CD4-positive, alpha-beta T cell treated with Interleukin-17A for 4 hours (primary cell): ENCODE measurements at regions not wholly inside any gene's neighbourhood (a gene's known extent, or its start where the extent isn't known, plus 50 kb on each side); places are given as distances from the start of the nearest gene placed in this dataset.
"Not testable (repeated sequence)": the region's sequence is repeated elsewhere in the genome, so short reads cannot be mapped to it uniquely, and the experiment has no call there.

Experiments
- DNase-seq: peaks from one replicate; pipeline ENCODE4 v3.0.0-alpha.2; 2020; ENCODE audit warnings: mixed read lengths

DNA sequence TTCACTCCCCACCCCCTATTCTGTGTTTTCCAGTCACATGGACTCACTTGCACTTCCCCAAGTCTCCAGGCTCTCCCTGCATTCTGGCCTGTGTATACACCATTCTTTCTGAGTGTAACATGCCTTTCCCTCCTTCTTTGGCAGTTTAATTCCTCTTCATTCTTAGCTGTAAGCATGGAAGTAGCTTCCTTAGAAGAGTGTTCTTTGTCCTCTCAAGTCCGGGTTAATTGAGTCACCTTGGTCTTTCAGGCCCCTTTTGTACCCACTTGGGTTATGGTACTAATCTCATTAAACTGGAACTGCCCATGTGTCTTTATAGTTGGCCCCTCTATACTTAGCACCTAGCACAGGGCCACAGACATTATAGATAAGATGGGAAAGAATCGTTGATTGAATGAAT, 525.3 kb upstream of the ADGRL4 start:
- DNase-seq = no peak

DNA sequence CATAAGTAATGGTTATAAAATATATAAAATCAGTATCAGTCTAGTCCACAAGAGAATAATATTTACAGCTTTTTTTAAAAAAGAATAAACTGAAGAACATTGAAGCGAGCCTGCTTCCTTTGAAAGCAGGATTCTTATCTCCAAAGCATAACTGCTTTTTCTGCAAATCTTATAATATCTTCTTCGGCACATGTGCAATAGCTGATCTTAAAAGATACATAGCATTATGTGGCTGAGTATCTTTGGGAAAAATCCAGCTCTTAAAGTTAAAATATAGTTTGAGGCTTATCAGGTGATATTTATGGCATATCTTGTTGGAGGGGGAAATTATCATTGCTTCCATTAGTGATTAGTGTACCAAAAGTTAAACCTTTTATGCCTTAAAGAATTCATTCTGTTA, 523.9 kb upstream of the ADGRL4 start:
- DNase-seq = no peak

DNA sequence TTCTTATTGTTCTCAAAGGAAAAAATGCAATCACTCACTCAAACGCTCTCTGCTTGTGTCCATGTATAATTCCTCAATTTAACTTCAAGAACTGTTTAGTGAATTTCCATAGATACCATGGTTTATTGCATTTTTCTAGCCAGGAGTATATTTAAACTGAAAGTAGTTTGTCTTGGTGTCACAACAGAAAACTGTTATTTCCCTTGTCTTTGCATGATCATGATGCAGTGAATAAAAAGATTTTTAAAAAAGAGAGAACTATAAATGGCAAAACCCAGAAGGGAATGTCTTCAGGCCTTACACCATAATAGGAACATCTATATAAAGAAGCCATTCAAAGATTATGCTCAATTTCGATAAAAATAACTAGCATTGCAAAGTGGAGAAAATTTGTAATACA, 523.5 kb upstream of the ADGRL4 start:
- DNase-seq = no peak

DNA sequence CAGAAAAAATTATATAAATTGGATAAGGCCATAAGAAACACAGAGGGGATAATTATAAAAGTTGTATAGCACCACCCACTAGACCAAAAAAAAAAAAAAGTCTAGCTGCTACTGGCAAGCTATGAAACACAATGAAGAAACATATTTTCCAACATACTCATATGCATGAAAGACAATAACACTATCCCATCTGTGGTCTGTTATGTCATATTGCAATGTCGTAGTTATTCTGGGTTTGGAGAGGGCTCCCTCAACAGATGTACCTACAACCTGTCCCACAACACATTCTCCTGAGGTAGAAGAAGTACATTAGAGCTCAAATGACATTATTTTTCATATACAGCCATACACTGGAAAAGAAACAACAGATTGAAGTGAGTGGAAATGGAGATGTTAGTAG, 517.6 kb upstream of the ADGRL4 start:
- DNase-seq = no peak

DNA sequence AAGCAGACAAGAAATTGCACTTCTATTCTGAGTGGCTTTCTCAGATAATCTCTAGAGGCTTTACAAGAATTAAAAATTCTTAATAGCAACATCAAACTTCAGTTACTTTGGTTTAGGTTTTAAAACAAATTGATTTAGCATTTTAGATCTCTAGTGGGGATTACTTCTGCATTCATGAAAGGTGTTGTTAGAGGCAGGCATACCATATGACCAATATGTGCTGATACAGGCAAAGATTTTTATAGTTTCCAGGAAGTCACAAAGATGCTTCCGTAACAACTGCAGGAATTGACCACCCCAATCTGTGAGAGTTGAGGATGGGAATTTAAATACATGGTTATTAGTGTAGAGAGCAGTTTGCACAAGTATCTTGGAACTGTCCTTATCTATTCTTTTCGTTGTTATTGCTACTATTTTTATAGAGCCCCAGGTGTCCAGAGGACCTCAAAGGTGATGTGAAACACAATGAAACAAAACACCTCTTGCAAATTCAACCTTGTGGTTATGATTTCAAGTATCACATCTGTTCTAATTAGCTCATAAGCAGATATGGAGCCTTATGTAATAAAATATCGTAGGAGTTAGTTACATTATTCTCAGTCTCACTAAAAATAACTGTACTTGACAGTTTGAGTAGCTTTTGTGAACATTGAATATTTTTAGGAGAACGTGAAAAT, 512.7 kb upstream of the ADGRL4 start:
- no peak for DNase-seq

DNA sequence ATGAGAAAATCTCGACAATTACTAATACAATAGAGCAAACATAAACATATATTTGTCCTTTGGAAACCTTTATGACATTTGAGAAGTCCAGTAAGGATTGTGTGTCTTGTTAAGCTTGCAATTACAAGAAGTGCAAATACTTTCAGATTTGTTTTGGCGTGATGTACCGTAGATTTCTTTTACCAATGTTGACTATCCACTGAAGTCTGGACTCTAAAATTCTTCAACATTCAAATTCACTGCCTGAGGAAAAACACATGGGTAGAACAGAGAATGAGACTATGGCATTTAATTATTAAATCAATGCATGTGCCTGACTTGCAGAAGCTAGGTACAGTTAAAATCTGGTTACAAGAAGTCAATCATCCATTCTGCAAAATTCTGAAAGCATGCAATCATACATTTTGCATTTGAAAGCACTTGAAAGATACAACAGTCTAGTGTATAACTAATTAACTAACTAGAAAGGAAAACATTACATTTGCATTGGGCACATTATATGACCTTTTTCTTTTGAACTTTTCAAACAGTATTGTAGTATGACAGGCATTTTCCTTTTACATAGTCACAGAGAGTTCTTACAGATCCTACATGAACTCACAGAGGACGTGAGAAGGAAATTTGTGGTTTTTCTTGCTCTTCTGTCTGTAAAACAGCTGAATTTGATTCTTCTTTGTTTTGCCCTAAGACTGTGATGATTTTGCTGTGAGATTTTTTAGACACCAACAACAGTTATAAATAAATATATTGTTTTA, 511.1 kb upstream of the ADGRL4 start:
- DNase-seq = no peak

DNA sequence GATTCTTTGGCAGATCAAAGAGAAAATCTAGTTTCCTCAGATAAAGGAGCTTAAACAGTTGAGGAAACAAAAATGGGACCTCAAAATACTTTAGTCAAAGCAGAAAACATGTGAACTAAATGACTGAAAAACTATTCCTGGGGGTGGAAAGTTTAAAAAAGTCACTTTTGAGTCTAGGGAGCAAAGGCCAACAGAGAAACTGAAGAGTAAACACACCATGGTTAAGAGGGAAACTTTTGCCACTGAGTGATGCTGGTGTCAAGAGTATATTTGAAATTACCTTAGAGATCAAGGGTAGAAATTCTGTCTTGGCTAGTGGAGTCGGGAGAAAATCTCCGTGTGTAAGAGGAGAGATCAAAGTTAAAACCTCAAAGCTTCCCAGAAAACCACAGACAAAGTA, 501.2 kb upstream of the ADGRL4 start:
- no peak for DNase-seq

DNA sequence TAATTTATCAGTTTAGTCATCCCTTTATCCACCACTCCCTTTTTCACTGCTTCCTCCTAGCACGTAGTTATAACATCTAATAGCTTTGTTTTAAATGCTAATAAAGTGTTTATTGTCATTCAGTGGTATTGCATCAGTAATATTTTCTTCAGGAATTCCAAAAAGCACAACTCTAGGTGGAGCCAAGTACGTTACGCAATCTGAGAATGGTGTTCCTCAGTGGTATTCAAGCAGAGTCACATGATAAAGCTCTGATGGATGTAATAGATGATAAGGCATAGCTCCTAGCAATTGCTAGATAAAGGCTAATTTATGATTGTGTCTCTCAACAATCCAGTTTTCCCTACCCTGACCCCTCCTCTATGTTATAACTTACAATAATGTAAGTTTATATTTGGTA, 494.6 kb upstream of the ADGRL4 start:
- no peak for DNase-seq

DNA sequence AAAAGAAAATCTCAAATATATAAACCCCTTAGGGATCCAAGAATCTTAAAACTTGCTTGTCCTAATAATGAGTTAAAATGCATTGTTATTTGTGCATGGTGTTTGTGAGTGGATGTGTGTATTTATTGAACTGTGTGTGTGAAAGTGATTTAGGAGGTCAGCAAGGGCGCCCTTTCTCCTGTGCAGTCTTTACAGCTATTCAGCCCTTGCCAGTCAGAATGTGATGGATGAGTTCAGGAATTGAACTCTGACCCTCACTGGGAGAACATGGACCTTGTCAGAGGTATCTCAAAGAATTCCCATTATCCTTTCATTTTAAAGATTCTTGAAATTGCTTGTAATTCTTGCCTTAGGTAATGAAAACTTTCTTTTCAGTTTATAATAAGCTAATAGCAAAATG, 493.0 kb upstream of the ADGRL4 start:
- no peak for DNase-seq

DNA sequence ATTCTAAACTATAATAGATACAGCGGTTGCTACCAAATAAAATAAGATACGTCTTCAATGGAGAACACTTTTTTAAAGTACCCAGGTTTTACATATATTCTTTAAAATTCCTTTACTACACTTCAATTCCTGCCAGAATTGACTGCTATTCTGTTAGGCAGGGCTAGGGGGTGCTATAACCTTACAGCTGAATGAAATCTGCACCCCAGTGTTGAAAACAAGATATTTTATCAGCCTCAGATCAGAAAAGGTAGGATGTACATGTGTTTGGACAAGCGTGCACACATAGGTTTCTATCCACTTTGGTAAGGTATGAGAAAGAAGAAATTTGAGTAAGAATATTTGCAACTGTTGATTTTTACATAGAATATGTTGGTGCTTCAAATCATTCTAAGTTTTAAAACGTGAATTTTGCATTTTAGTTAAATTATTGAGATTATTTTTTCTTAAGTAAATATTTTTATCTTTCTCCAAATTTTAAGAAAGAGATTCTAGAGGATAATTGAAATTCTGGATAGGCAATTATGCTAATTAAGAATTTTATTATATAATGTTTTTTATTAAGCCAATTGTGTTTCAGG, 490.8 kb upstream of the ADGRL4 start:
- no peak for DNase-seq

DNA sequence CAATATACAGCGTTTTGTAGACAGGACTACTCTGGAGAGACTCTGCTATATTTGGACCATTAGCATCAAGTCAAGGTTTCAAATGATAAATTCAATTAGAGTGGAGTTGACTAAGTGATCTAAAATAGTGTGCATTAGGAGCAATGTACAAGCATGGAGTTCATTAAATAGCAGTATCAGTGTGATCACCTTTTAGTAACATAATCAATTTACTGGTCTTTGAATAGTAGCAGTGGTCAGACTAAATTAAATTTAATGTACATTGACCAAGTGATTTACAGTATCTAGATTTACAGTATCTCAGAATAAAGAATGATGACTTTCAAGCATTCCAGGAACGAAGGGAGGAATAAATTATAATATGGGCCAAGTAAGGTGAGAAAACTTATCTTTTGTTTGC, 489.6 kb upstream of the ADGRL4 start:
- no peak for DNase-seq

DNA sequence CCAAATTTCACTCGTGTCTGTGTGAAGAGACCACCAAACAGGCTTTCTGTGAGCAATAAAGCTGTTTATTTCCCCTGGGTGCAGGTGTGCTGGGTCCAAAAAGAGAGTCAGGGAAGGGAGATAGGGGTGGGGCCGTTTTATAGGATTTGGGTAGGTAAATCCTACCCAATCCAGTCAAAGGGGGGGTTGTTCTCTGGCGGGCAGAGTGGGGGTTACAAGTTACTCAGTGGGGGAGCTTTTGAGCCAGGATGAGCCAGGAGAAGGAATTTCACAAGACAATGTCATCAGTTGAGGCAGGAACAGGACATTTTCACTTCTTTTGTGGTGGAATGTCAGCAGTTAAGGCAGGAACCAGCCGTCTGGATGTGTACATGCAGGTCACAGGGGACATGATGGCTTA, 487.2 kb upstream of the ADGRL4 start:
- DNase-seq = not testable (repeated sequence)

DNA sequence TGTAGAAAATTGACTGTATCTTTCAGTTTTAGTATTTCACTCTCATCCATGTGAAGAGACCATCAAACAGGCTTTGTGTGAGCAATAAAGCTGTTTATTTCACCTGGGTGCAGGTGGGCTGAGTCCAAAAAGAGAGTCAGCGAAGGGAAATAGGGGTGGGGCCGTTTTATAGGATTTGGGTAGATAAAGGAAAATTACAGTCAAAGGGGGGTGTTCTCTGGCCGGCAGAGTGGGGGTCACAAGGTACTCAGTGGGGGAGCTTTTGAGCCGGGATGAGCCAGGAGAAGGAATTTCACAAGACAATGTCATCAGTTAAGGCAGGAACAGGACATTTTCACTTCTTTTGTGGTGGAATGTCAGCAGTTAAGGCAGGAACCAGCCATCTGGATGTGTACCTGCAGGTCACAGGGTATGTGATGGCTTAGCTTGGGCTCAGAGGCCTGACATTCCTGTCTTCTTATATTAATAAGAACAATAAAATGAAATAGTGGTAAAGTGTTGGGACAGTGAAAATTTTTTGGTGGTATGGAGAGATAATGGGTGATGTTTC, 482.1 kb upstream of the ADGRL4 start:
- not testable (repeated sequence) for DNase-seq

DNA sequence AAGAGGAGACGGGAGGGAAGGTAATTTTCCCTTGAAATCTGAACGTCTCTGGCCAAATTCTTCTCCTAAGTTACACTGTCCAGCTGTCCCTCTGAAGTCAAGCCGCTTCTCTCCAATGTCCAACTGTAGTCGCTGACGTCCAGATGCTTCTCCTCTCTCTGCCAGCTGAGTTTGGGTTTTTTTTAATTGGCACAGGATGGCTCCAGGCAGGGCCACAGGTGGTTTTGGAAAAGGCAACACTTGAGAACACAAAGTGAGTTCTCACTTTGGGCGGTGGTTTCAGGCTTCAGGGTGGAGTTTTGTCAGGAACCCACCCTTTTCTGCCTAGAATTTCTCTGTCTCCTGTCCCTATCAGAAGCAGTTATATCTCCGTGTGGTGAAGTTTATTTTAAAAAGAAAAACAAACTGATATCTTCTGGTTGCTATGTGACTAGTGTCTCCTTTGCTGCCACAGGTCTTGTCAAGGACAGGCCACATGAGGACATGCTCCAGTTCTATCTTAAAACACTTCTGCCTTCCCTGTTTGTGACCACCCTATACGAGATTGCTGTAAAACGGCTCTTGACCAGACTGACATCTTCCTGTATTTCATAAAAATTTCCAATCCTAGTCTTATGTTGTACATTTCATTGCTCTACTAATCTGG, 472.3 kb upstream of the ADGRL4 start:
- no peak for DNase-seq

DNA sequence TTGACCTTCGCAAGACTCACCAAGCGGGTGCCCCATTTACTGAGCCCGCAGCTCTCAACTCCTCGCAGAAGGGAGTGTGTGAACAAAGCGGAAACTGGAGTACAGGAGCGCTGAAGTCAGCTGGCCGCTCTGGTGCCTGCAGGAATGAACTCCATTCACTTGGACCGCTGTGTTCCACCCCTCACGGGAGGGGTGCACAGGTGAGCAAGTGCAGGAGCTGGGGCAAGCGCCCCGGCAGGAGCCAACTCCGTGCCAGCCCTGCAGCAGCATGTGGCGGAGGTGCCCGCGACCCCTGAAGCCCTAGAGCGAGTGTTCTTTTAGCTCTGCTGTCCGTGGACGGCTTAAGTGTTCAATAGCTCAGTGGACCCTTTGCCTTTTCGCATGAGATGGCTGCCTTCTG, 471.6 kb upstream of the ADGRL4 start:
- DNase-seq = no peak

DNA sequence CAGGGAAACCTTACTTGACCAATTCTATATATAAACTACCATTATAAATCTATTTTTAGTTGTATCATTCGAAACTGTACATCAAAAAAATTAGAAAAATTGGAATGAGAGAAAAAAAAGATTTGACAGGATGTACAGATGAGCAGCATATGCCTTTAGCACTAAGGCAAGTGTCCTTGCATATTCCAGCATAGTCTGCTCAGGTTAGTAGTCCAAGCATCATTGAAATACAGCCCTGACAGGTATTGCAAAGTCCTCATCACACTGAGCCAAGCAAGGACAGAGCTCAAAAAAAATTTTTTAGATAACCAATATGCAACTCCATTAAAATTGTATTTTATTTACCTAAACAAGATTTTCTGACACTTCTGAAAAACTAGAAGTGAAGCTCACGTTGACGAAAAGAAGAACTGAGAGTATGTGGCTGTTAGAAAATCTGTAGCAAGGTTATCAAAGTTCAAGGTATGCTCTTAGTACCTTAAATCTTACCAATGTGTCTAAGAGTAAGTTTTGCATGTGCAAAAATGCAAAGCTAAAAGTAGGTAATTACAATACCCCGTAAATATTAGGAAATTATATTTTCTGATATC, 465.6 kb upstream of the ADGRL4 start:
- DNase-seq = no peak

DNA sequence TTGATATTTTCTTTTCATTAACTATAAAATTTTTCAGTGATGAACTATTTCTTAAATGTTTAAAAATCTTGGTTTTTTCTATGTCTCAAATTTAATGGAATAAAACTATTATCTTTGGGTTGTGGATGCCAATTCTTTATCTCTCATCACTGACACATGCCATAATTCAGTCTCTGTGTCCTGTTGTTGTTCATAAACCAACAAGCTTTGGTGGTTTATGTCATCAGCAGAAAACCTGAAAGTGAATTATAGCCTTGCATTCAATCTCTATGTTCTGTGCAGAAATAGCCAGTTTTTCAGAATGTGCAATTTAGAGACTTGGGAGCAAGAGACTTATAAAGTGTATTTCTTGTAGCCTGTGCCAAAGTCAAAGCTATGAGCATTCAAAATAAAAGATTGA, 462.6 kb upstream of the ADGRL4 start:
- DNase-seq = no peak

DNA sequence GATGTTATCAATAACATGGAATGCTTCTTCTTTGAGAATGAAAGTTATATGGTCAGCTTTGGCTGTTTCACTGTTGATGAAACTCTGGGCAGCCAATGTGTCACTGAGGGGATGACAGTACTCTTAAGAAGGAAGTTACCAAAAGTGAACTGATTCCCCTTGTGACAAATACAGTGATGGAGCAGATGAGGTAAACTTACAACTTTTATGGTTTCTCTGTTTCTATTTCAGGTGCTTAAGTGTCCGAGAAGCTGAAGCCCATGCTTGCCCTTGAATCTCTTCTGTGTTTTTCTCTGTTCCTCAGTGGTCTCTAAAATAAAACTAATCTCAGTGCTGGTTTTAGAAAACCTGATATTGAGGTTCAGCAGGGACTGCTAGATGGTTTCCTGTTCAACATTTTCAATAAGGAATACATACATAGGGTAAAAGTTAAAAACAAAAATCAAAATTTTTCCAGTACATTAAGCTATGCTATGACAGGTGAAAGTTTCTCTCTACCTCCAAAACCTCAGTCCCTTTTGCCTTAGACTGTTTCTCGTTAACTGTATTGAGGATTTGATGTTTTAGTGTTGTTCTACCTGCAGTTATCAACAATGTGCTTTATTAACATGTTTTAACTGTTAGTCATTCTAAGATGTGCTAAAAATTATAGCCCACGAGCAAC, 454.4 kb upstream of the ADGRL4 start:
- DNase-seq = no peak

DNA sequence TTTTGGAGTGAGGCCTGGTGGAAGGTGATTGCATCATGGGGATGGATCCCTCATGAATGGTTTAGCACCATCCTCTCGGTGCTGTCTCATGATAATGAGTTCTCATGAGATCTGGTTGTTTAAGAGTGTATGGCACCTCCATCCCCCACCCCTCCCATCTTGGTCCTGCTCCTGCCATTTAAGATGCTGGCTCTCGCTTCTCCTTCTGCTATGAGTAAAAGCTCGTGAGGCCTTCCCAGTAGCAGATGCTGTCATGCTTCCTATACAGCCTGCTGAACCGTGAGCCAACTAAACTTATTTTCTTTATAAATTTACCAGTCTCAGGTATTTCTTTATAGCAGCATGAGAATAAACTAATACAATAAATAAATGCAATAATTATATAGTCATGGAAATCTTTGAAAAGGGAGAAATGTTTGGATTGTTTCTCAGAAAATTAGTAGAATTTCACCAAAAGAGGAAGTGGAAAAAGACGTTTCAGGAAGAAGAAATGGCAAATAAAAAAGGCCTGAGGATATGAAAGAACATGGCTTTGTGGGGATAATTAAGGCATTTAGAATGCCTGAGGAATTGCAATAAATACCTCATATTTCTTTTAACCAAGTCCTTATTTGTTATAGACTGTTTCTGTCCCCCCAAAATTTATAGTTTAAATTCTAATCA, 451.2 kb upstream of the ADGRL4 start:
- DNase-seq = no peak

DNA sequence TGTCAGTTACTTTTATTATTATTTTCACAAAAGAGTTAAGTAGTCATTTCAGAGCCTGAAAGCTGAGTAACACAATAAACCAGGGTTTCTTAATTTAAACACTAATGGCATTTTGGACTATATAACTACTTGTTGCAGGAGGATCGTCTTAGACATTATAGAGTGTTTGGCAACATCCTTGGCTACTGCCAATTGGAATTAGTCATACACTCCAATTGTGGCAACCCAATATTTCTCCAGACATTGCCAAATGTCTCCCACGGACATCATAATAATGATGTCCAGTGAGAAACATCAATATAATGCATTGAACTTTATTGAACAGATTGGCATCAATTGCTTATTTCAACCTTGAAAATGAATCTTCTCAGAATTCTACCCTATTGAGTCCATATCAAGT, 441.9 kb upstream of the ADGRL4 start:
- no peak for DNase-seq

DNA sequence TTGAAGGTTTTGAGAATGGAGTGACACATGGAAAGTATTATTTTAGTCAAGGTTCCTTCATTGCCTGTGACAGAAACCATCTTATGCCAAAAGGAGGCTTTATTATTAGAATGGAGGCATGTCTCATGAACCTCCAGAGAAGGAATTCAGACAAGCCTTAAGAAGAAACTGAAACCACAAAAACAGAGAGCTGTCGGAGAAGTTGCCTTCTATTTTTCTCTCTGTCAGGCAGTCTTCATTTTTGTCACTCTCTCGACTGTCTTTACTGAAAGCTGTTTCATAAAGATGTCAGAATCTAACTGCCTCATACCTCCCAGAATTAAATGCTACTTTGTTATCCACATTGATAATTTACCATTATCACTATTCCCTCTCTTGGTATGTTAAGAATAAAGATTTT, 434.7 kb upstream of the ADGRL4 start:
- DNase-seq = no peak

DNA sequence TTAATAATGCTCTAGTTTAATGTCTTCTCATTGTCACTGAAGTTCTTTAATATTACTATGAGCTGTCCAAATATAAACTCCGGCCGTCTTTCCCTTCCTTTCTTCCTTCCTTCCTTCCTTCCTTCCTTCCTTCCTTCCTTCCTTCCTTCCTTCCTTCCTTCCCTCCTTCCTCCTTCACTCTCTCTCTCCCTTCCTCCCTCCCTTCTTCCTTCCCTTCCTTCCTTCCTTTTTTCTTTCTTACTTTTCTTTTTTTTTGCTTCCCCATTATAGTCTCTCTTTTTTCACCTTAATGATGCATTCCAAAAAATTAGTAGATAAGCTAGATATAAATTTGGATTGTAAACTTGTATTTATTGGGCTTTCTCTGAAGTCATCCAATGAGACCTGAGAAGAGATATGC, 431.0 kb upstream of the ADGRL4 start:
- DNase-seq = no peak
